ENCODE measurements at regions not wholly inside any gene's neighbourhood (a gene's known extent, or its start where the extent isn't known, plus 50 kb on each side); places are given as distances from the start of the nearest gene placed in this dataset.

DNA sequence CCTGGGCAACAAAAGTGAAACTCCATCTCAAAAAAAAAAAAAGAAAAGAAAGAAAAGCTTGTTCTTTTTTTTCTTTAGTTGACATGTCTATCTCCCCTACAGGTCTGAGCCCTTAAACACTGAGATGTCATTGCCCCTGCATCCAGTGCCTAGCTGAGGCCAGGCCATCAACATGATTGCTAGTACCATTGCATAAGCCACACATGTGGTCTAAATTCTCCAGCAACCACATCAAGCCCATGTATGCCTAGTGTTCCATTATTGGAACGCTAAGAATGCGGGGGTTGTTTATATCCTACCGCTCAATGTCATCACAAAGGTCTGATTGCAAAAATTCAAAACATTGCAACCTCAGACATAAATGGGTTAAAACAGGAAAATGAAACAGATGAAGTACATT lies 62.7 kb downstream of the NPTX2 start:
- in situ Hi-C loops (cut with HindIII; ENCODE audit: low sequenced_read_pairs): no loop called here
- DNase-seq (ENCODE audit: low spot score): no peak

DNA sequence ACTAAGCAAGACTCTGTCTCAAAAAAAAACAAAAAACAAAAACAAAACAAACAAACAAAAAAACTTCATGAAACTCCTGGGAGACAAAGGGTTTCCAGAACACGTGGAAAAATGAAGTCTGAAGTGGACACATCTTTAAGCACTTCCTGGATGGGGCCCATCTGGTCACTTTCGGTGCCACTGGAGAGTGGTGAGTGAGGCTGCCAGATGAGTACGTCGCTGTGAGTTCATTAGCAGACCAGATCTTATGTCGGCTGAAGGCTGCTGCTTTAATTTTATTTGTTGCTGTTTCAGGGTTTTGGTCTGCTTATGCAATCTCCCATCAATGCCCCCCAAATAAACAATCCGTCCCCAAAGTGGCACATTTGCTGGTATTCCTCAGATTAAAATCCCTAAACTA lies 64.4 kb downstream of the NPTX2 start:
- in situ Hi-C loops (cut with HindIII; ENCODE audit: low sequenced_read_pairs): no loop called here
- no peak for DNase-seq (ENCODE audit: low spot score)

DNA sequence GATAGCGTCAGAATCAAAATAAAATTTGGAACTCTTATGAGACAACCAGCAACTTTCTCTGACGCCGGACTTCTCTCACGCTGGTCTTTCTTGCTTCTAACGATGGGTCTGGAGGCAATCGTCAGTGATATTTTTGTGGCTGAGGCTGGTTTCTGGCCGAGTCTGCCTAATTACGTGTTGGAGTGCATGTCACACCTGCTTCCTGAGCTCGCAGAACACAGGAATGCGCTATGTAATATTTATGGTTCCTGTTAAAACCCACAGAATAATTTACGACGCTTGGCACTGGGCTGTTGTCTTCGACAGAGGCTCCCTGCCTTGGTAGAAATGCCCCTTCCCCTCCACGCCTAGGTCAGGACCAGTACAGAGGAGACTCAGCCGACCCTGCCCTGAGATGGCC lies 64.9 kb downstream of the NPTX2 start:
- DNase-seq (ENCODE audit: low spot score): no peak
- in situ Hi-C loops (cut with HindIII; ENCODE audit: low sequenced_read_pairs): no loop called here

DNA sequence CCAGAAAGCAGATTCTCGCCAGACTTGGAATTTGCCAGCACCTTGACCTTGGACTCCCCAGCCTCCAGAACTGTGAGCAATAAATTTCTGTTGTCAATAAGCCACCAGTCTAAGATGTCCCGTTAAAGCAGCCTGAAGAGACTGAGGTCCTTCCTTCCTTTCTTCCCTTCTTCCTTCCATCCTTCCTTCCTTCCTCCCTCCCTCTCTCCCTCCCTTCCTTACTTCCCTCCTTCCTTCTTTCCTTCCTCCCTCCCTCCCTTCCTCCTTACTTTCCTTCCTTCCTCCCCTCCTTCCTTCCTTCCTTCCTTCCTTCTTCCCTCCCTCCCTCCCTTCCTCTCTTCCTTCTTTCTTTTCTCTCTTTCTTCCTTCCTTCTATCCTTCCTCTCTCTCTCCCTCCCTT lies 66.4 kb downstream of the NPTX2 start:
- in situ Hi-C loops (cut with HindIII; ENCODE audit: low sequenced_read_pairs): no loop called here
- no peak for DNase-seq (ENCODE audit: low spot score)

DNA sequence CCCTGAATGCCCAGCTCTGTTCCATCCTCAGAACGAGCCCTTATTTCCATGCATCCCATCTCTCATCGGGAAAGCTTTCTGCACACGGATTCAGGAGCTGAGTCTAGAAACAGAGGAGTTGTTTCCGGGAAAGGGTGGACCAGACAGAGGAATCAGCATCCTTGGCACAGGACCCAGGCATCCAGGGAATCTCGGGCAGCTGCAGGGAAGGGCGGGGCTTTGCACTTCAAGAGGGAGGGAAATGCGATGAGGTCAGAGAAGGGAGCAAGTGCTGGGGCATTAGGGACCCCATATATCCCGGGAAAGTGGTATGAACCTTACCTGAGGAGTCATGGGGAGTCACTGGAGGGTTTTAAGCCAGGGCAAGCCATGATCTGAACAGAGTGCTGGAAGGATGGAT lies 68.5 kb downstream of the NPTX2 start:
- in situ Hi-C loops (cut with HindIII; ENCODE audit: low sequenced_read_pairs): no loop called here

DNA sequence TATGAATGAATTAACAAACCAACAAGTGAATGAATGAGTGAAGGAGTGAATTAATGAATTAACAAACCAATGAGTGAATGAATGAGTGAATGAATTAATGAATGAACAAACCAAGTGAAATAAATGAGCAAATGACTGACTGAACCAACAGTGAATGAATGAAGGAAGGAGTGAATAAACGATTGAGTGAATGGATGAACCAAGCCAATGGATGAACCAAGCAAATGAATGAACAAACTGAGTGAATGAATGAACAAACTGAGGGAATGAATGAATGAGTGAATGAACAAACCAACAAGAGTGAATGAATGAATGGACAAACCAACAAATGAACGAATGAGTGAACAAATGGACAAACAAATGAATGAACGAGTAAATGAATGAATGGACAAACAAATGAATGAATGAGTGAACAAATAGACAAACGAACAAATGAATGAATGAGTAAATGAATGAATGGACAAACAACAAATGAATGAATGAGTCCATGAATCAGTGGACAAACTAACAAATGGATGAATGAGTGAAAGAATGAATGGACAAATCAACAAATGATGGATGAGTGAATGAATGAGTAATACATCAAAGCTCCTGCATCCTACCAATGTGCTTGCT lies 69.5 kb downstream of the NPTX2 start:
- DNase-seq (ENCODE audit: low spot score): no peak
- in situ Hi-C loops (cut with HindIII; ENCODE audit: low sequenced_read_pairs): no loop called here

More for the DNA sequence above, 68.5 kb downstream of the NPTX2 start:
- no peak for DNase-seq (ENCODE audit: low spot score)

DNA sequence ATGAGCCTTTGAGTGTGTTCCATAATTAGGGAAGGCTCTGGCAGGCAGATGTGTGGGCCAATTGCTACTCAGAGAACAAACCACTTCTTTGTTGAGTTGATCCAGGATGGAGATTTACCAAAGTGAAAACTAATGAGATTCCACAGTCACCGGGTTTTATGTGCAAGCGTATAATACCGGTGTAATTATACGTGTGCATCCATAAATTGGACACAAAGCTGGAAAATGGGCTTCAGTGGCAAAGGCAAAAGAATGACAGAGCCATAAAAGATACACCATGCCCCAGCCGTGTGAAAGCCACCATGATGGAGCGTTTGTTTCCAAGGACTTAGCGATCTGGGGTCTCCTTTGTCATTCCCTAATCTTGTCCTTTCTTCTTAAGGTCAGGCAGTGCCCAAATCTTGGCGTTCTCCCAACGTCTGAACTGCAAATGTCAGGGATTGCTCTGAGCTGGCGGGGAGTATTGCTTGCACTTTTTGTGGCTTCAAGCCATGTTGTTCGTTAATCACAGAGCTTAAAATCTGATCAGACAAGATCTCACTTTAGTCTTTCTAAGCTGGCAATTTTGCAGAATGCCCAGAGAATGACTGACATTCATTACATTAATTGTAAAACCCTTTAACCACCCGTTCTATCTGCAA lies 70.1 kb downstream of the NPTX2 start:
- peak; percentile 7 for DNase-seq (ENCODE audit: low spot score)
- in situ Hi-C loops (cut with HindIII; ENCODE audit: low sequenced_read_pairs): no loop called here

DNA sequence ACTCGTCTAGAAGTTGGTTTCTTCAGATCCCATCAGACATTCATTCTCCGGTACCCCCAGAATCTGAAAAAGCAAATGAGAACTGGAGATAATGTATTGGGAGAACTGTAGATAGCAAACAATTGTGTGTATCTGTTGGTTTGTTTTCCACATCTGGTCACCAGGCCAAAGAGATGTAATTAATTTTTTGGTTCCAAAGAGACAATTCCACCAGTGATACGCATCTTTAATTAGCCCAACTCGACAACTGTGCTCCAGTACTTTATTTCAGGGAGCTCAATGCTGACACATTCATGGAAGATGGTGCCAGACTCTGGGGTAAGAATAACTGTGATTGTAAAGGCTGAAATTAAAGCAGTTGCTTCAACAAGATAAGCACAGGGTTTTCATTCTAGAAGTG lies 74.5 kb downstream of the NPTX2 start:
- in situ Hi-C loops (cut with HindIII; ENCODE audit: low sequenced_read_pairs): no loop called here
- DNase-seq (ENCODE audit: low spot score): no peak

DNA sequence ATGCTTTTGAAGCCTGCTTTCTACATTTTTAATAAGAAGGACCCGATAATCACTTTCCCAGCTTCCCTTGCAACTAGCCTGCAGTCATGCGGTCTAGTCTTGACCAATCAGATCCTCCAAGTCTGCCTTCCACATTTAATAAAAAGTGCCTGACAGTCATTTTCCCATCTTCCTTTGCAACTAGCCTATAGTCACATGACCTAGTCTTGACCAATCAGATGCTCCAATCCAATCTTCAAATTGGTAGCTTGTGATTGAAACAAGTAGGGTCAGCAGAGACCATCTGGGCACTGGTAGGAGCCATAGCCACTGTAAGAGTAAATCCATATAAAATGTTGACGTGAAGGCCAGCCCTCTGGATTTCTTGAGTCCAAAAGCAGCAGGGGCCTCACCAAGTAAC lies 80.0 kb downstream of the NPTX2 start:
- in situ Hi-C loops (cut with HindIII; ENCODE audit: low sequenced_read_pairs): no loop called here
- no peak for DNase-seq (ENCODE audit: low spot score)

DNA sequence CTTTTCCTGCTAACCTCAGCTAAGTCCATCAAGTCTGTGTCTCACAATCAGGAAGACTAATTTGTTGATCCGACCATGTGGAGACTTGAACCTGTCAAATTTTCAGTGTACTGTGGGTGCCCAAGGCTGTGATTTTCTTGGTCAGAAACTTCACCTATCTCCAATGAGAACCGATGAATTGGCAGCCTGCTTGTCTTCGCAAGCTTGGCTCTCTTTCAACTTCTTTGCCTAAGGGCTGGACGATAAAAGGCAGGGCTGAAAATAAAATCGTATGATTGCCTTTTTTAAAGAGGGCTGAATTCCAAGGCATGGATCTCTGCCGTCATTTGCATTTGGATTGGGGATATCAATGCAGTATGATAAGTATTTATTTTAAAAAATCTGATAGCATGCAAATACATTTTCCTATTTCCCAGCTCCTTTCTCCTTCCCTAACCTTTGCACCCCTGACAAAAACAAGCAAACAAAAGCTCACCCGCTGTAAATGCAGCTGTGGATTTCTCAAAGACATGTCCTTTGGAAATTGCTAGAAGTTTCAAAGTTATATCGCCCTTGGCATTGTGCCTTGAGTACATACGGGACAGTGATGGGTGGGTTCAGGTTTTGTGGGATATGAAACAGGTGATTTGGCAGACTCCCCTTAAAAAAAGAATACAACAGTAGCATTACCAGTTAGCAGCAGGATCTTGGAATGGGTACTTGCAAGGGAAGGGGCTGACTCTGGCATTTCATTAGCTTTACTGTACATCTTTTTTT lies 80.6 kb downstream of the NPTX2 start:
- in situ Hi-C loops (cut with HindIII; ENCODE audit: low sequenced_read_pairs): no loop called here
- no peak for DNase-seq (ENCODE audit: low spot score)

DNA sequence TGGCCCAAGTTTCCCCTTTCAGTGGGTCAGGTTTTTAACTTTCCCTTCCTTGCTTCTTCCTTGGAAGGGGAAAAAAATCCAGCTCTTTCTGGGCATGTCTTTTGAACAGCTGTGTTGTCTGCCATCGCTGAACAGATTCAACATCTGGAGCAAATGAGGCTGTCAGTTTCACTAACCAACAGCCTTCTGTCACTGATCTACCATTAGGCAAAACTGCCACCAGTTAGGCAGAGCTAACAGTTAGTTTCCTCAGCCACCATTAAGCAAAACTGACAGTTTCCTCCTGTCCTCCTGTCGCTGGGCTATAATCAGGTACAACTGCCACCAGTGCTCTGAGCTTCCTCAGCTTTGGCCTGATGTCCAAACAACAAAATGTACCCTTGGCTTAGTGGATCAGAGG lies 81.9 kb downstream of the NPTX2 start:
- in situ Hi-C loops (cut with HindIII; ENCODE audit: low sequenced_read_pairs): no loop called here
- DNase-seq (ENCODE audit: low spot score): no peak

DNA sequence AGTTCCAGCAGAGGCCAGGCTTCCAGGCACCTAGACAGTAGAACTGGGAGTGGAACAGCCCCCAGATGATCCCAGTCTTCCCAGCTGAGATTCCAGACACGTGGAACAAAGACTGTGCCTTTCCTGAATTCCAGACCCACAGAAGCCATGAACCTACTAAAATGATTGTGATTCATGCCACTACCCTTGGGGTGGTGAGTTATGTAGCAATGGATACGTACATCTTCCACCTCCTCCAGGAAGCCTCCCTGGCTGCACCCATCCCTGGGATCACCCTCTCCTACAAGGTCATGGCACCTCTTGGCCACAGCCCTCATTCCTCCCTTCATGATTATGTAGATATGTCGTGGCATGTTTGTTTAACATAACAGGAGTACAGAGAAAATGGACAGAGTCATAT lies 83.4 kb downstream of the NPTX2 start:
- in situ Hi-C loops (cut with HindIII; ENCODE audit: low sequenced_read_pairs): no loop called here
- no peak for DNase-seq (ENCODE audit: low spot score)

DNA sequence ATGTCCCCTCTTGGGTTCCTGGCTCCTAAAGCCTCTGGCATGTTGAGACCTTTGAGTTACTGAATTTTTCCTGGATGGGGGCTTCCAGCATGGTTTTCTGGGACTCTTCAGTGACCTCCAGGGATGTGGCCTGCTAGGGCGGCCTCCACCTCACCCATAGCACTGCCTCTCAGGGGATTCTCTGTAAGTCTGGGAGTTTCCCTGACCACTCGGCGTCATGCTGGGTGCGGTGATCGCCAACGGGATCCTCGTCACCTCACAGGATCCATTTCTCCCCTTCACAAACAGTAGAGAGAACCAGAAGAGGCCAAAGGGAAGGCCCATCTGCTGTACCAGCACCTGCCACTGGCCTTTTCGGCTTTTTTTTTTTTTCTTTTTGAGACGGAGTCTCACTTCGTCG lies 84.3 kb downstream of the NPTX2 start:
- in situ Hi-C loops (cut with HindIII; ENCODE audit: low sequenced_read_pairs): no loop called here
- no peak for DNase-seq (ENCODE audit: low spot score)

DNA sequence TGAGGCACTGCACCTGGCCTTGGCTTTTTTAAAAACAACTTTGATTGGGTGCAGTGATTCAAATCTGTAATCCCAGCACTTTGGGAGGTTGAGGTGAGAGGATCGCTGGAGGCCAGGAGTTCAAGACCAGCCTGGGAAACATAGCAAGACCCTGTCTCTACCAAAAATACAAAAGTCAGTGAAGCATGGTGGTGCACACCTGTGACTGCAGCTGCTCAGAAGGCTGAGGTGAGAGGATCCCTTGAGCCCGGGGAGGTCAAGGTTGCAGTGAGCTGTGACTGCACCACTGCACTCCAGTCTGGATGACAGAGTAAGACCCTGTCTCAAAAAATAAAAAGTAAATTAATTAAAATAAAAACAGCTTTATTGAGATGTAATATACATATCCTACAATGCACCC lies 84.9 kb downstream of the NPTX2 start:
- in situ Hi-C loops (cut with HindIII; ENCODE audit: low sequenced_read_pairs): no loop called here

DNA sequence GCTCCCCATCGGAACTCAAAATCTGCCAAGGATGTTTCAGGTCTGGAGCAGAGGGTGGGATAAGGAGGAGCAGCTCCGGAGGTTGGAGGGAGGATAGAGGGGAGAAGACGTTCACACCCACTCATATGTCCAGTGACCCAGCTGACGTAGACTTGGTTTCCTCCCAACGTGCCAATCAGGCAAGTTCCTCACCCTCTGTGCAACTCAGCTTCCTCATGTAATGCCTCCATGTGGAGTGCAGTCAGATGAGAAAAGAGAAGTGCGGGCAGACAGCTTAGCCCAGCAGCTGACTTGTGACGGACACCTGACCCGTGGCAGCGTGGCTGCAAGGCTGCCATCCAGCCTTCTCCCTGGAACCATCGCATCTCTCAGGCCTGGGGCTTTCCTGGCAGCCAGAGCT lies 86.8 kb downstream of the NPTX2 start:
- in situ Hi-C loops (cut with HindIII; ENCODE audit: low sequenced_read_pairs): no loop called here
- DNase-seq (ENCODE audit: low spot score): no peak

More for the DNA sequence above, 84.9 kb downstream of the NPTX2 start:
- DNase-seq (ENCODE audit: low spot score): no peak

DNA sequence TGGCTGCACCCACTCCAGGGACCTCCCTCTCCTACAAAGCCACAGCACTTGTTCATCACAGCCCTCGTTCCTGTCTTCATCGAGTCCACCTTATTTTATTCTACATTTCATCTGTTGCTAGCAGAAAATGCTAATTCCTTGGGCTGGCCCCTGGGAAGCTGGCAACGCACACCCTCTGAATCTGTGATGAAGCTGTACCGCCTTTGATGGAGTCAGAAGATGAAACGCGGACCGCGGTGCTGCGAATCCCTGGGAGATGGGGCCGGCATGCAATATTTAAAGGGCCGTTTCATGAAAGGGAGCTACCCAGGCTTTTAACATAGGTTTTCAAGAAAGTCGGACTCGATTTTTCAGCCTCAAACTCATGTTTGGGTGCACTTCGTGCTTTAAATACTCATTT lies 88.5 kb downstream of the NPTX2 start:
- no peak for DNase-seq (ENCODE audit: low spot score)

DNA sequence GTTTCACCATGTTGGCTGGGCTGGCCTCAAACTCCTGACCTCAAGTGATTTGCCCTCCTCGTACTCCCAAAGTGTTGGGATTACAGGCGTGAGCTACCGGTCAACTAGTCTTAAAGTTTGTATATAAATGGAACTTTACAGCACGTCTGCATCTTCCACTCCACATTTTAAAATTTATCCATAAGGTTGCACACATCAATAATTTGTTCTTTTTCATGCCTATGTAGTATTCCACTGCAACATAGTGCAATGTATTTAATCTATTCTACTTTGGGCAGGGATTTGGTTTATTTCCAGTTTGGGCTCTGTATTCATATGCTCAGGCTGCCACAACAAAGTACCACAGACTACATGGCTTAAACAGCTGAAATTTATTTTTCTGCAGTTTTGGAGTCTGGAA lies 90.0 kb downstream of the NPTX2 start:
- DNase-seq (ENCODE audit: low spot score): no peak
- in situ Hi-C loops (cut with HindIII; ENCODE audit: low sequenced_read_pairs): no loop called here

More for the DNA sequence above, 88.5 kb downstream of the NPTX2 start:
- in situ Hi-C loops (cut with HindIII; ENCODE audit: low sequenced_read_pairs): no loop called here

DNA sequence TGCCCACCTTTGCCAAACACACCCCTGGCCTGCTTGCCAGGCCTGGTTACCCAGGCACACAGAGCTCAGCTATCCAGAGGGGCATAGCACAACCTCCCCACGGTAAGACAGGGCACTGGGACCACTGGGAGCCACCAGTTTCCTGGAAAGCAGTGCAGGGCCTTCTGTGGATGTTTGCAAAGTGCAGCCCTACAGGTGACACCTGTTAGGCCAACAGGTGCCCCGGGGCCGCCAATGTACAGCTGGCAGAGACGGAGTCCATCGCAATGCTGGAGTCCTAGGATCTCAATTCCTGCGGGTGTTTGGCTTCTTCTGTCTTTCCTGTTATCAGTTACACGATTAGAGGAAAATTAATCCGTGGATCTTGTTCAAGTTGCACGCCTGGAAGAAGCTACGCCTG lies 94.9 kb downstream of the NPTX2 start:
- no peak for DNase-seq (ENCODE audit: low spot score)
- in situ Hi-C loops (cut with HindIII; ENCODE audit: low sequenced_read_pairs): no loop called here

DNA sequence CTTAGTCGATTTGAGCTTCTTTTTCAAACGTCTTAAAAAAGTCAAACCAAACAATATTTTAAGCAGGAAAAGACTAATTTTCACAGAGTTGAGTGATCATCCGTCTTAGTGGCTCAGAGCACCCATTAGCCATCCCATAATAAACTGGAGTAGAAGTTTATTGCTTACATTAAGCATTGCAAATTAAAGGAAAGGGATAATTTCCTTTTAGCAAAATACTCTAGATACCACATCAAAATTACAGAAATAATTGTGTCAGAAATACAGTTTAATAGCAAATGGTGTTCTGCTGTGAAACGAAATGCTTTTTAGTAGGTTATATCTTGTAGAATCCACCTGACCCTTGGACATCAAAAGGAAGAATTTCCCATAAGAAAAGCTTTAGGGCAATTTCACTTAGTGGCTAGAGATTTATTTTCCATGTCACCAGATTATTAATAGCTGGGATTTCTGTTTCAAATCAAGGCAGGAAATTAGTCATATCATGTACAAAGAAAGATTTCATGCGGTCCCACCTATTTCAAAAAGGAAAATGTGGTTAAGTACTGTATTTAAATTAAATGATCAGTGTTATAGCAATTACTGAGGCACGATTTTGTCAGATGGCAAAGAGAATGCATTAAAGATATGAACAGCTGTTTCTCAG lies 96.2 kb downstream of the NPTX2 start:
- no peak for DNase-seq (ENCODE audit: low spot score)
- in situ Hi-C loops (cut with HindIII; ENCODE audit: low sequenced_read_pairs): no loop called here

DNA sequence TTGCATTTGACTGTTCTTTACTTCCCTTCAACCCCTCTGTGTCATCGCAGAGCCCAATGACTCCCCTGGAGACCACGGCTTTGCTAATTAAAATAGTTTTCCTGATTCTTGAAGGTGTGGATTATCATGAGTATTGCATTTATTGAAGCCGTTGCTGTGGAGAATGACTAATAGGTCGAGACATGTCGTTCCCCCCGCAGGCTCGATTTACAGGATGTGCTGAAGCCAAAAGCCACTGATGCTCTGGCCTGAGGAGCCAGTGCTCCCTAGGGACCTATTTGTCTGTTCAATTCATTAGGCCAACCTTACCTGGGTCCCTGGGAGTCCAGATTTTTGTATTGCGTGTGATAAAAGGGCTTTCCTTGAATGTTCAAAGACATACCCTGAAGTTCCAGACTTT lies 102.3 kb downstream of the NPTX2 start:
- in situ Hi-C loops (cut with HindIII; ENCODE audit: low sequenced_read_pairs): no loop called here

More for the DNA sequence above, 102.3 kb downstream of the NPTX2 start:
- no peak for DNase-seq (ENCODE audit: low spot score)

All from G401 (cell line).